M059J (cell line): ENCODE measurements at regions not wholly inside any gene's neighbourhood (a gene's known extent, or its start where the extent isn't known, plus 50 kb on each side); places are given as distances from the start of the nearest gene placed in this dataset.
"Not testable (repeated sequence)": the region's sequence is repeated elsewhere in the genome, so short reads cannot be mapped to it uniquely, and the experiment has no call there.

Experiments used
- DNase-seq: peaks from one replicate; pipeline ENCODE4 v3.0.0-alpha.2; 2012; ENCODE audit warnings: low read depth

DNA sequence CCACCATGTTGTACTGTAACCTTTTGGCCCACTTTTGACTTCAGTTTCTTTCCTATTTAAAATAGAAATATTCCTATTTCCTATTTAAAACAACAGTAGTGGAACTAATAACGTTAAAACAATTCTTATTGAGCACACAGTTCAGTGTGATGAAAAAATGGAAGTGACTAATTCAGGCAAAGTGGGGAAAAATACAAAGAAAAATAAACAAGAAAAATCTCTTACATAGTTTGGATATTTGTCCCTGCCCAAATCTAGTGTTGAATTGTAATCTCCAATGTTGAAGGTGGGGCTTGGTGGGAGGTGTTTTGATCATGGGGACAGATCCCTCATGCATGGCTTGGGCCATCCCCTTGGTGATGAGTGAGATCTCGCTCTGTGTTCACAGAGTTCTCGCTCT is 198.1 kb upstream of the CPHXL start:
- no peak for DNase-seq

DNA sequence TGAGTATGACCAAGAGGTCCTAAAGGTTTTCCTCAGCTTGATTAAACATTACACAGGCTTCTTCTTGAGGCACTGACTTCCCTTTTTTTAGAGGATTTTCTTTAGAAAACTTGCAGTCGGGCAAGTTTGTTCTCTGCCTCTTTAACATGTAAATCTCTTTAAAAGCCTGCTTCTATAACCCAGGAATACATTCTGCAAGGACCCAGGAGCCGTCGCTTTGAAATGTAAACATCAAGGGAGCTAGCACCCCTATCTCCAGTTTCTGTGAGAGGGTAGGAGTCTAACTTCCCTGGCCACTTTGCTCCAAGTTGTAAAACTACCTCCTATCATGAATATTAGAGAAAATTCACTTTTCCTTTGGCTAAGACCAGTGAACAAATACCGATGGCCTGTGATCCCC is 201.5 kb upstream of the CPHXL start:
- DNase-seq = no peak

DNA sequence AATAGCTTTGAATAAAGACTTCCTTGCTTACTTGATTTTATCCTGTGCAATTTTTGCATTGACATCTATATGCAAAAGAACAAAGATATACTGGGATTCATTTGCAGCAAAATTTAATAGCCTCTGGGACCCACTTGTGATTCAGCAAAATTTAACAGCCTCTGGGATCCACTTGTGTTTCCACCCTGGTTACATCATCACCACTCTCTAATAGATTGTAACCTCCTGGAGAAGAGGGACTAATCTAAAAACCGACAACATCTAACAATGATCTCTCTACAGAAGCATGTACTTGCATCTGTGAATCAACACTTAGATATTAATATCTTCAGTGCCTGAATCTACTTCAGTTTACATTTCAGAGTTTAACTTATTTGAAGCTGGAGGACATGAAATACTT is 202.0 kb upstream of the CPHXL start:
- no peak for DNase-seq

DNA sequence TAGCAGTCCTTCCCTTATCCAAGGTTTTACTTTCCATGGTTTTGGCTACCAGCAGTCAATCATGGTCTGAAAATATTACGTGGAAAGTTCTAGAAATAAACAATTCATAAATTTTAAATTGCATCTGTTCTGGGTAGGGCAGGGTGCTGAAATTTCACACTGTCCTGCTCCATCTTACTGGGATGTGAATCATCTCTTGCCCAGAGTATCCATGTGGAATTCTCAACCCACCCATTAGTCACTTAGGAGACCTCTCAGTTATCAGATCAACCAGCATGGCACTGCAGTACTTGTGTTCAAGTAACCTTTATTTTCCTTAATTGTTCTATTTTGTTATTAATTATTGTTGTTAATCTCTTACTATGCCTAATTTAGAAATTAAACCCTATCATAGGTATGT is 202.8 kb upstream of the CPHXL start:
- no peak for DNase-seq

DNA sequence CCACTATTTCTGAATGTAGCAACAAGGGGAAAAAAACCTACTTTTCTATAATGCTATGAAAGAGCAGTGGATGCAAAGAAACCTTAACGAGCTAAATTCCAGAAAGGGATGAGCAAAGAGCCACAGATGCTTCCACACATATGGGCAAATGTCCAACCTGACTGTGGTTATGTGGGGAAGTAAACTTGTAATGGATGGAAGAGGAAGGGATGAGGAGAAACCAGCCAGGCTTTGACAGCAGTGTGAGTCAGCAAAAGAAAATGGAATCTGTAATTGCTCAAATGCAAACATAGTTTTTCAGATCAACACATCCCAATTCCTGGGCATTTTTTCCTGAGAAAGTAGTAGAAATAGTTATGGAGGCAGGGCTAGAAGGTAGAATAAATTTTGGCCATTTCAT is 204.8 kb upstream of the CPHXL start:
- DNase-seq = peak; percentile 13

DNA sequence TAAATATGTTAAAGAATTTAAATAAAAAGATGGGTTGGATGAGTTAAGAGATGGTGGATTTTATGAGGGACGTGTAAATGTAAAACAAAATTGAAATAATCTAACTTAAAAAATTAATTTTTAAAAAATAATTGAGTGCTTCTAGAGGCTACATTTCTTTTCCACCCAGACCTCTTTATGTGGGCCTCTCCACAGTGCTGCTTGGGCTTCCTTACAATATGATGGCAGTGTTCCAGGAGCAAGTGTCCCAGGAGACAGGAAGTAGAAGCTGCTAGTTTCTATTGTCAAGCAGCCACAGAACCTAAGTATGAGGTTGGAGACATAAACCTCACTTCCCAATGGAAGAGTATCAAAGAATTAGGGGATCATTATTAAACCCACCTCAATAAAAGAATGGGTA is 205.7 kb upstream of the CPHXL start:
- no peak for DNase-seq

DNA sequence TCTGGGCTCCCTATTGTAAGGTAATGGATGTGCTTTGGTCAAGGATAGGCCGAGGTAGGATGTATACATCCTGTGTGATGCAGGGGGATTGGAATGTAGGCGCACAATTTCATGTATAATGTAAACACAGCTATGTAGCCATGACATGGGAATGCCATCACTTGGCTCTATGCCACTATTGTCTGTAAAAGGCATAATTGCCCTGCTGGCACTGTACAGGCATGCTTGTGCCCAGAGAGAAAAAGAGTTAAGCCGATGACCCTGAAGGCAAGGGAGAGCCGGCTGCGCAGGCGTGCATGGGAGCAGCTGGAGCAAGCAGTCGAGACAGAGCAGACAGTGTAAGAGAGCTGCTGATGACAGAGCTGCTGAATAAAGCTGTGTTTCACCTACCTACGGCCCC is 212.5 kb upstream of the CPHXL start:
- no peak for DNase-seq

DNA sequence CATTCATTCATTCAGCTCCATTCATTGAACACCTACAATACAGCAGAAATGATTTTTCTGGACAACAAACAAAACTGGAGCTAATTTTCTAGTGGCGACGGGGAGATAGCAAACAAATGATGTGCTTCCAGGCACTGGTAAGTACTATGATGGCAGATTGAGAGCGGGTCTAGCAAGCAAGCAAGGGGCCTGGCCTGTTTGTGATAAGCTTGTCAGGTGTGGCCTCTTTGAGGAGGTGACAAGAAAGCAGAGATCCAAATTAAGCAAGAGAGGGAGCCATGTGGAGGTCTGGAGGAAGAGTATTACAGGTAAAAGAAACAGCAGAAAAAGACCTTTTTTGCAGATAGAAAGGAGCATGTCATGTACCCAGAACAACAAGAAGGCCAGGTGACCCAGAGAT is 216.1 kb upstream of the CPHXL start:
- DNase-seq = no peak

DNA sequence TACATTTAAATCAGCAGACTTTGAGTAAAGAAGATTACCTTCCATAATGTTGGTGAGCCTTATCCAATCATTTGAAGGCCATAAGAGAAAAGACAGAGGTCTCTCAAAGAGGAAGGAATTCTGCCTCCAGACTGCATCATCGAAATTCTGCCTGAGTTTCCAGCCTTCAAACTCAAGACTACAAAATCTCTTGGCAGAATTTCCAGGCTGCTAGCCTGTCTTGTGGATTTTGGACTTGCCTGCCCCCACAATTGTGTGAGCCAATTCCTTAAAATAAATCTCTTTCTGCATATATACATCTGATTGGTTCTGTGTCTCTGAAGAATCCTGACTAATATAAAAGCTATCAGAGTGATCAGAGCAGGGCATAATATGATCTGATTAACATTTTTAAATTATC is 216.6 kb upstream of the CPHXL start:
- DNase-seq = no peak

DNA sequence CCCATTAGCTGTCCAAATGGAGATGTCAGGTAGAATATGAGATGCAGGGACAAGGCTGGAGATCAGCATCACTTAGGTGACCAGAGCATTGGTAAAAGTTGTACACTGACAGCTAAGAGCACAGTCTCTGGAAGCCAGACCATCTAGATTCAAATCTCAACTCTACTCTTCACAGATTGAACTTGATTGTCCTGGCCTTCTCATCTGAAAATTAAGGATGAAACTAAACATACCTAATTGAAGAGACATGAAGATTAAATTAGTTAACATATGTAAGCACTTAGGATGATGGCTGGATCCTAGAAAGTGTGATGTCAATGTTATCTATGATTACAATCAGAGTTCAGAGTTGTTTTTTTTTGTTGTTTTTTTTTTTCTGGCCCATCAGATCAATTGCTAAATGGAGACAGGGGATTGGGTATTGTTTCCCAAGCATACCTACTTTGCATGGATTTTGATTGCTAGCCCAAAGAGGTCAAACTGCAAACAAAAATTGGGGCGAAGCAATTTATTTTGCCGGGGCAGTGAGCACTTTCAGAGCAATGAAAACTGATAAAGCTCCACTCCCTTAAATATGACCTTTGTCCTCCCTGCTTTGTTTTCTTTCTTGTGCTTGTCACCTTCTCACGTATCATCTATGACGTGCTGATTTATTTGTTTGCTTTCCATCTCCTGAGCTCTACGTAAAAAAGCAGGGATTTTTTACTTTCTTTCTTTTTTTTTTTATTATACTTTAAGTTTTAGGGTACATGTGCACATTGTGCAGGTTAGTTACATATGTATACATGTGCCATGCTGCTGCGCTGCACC is 217.6 kb upstream of the CPHXL start:
- no peak for DNase-seq

DNA sequence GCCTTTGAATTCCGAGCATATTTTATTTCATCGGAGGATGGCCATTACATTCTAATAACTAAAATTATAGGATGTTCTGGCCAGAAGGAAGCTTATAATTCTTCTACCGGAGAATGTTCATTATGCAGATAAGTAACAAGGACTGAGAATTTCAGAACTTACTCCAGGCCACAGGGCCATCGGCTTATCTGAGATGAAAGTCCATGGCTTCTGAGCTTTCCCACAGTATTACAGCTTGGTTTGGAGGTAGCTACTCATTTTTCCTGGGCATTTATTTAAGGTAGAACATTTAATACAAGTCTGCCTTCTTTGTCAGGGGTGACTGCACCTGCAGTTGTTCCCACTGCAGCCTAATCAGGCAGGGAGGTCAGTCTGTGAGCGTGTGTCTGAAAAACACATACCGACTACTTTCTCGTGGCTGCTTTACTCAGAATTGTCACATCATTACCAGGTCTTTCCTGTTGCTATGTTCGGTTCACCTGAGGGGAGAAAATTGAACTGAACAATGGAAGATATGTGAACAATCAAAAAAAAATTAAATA is 219.7 kb upstream of the CPHXL start:
- DNase-seq = no peak

DNA sequence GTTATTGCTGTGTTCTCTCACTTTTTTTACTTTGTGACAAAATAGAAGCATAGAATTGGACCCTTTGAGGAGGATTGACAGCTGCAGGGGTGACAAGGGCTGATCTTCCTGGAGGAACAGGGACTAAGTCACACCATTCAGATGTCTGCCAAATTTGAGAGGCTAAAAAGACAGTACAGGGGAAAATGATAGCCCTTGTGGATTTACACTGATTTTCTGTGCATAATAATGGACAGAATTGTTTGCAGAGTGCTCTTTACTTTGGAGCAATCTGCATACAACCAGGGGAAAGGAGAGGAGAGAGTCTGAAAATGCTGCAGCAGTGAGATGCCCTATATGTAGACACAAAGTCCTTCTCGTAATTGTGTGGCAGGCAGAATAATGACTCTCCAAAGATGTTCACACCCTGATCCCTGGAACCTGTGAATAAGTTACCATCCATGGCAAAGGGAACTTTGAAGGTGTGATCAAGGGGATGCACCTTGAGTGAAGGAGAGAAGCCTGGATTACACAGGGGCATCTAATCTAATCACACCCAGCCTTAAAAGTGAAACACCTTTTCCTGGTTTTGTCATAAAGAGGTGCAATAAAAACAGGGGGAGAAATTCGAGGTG is 221.4 kb upstream of the CPHXL start:
- no peak for DNase-seq

DNA sequence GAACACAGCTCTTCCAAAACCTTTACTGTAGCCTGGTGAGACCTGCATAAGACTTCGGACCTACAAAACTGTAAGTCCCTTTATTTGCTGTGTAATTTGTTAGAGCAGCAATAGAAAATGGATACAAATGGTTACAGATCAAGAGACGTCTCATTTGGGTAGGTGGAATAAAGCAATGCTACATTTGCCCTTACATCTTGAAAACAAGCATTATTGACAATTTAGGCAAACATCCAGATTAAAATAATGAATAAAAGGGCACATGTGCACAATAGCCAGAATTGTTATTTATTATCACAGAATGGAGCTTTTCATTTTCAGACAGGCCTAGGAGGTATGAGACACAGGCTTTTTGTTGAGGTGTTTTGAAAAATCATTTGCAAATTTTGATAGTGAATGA is 222.2 kb upstream of the CPHXL start:
- no peak for DNase-seq

DNA sequence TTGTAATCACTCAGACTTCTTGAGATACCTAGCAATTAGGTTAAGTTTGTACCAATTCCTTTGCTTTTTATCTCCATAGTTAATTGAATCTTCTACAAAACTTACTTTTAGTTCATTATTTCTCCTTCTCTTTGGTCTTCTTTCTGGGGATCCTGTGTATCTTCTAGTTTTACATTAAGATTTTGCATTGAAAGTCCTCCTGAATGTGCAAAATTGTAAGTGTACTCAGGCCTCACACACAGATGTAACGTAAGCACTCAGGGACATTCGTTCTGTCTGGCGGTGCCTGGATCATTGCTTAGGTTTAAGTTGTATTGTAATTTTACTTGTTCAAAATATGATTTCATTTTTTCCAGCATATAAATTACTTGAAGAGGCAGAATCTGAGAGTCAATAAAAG is 222.6 kb upstream of the CPHXL start:
- no peak for DNase-seq

DNA sequence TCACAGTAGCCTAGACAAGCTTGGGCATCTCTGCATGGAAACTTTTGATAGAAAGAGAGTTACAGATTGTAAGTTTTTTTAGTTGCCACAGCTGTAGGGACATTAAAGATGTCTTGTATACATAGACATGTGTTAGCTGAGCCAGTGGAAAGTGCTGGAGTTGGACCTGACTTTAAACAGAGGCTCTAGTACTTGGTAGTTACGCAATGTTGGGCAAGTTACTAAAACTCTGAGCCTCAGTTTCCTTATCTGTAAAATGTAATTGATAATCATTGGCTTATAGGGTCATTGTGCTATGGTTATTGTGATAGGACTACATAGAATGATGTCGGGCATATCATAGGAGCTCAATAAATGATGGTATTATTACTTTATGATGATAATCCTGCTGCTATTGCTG is 225.8 kb upstream of the CPHXL start:
- no peak for DNase-seq

DNA sequence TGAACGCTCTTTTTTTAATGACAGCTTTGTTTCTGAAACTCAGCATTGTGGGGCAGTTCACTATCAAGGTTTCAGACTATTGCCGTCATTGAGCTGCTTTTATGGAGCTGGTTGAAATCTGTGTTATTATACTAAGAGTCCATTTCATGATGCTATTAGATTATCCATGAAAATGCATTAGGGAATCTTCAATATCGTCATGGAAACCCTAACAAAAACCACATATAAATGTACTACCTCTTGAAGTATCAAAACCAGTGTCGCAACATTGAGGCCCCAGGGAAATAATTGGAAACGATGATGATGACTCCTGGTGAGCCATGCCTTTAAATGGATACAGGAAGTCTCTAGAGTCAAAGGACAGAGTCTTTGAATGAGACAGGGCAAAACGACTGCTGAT is 231.6 kb upstream of the CPHXL start:
- no peak for DNase-seq

DNA sequence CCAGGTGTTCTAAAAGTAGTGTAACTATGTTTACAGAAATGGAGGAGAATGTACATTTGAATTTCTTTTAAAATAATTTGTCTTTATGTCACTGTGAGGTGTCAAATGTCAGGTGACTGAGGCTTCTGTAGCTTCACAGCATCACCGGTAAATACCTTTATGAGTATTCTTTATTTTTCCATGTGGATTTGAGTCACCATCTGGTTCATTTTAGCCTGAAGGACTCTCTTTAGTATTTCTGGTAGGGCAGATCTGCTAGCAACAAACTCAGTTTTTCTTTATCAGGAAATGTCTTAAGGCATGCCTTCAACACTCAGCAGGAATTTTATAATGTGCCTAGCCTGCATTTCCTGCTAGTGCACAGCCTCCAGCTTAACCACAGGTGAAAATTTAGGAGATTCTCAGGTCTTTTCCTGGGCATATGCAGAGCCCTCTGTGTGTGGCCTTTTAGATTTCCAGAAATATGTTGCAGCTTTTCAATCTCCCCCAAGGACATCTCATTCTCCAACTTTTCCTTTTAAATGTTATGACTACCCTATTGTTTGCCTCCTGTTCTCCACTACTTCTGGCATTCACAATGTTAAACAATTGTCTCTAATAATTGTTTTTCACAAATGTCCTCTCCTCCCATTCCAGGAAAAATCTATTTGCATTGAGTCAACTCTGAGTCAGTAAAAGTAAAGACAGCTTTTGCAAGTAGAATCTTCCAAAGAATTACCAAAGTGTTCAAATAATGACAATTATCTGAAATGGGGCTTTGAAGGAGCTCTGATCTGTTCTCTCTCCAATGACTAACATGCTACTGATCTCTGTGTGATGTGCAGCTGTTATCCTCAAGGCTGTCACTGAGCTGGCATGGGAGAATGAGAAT is 239.4 kb upstream of the CPHXL start:
- no peak for DNase-seq

DNA sequence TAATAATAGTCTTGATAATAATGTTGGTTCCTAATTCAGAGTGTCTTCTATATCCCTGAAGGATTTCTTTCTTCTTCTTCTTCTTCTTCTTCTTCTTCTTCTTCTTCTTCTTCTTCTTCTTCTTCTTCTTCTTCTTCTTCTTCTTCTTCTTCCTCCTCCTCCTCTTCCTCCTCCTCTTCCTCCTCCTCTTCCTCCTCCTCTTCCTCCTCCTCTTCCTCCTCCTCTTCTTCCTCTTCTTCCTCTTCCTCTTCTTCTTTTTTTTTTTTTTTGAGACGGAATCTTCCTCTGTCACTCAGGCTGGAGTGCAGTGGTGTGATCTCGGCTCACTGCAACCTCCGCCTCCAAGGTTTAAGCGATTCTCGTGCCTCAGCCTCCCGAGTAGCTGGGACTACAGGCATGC is 242.8 kb upstream of the CPHXL start:
- DNase-seq = not testable (repeated sequence)

DNA sequence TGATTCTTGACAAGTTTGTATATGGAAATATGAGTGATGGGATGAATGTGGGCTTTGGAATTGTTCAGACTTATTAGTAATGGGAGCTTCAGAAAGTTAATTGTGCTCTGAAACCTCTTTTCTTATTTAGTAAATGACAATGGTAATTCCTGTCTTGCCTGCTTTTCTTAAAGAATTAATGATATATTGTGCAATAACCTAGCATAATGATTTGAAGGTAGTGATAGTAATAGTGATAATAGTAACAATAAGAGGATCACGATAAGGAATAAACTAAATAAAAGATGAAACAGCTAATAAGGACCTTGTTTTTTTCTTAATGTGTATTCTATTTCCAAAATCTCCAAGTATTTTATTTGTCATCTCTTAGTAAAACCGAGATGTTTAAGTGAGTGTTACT is 245.0 kb upstream of the CPHXL start:
- DNase-seq = no peak

DNA sequence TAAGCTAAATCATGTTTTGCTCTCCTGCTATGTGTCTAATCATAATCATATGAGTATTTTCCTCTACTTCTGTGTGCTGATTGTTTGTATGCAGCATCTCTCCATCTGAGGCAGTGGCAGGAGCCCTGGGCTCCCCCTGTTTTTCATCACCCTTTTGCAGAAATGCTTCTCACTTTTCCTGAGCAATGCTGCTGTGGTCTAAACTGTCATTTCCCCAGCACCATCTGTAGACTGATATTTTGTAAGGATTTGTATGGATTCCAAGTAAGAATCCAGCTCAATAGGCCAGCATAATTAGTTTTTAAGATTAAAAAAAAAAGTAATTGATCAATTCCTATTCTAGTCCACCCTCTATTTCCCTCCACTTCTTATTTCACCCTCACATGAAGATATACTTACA is 257.0 kb upstream of the CPHXL start:
- no peak for DNase-seq

DNA sequence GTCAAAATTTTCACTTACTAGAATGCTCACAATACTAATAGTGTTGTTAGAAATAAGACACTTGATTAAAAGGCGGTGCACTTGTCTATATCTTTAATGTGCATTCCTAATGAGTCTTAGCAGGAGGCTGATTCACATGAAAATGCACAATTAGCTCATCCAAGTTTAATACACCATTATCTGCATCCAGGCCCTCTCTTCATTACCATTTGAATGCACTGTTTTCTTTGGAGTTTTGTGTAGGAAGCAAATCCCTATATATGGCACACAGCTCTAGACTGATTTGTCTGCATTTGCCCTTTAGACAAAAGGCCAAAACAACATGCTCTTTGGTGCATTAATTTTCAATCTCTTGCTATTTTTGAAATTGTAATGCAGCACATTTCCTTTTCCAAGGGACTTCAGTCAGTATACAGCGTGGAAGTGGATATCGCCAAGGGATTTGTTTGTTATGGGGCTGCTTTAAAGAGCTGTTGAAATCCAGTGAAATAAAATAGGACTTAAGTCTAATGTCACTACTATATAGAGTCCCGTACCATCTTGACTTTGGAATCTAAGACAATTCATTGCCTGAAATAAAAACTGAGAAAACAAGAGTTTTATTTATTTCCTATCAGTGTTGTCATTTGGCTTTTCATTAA is 257.6 kb upstream of the CPHXL start:
- no peak for DNase-seq

DNA sequence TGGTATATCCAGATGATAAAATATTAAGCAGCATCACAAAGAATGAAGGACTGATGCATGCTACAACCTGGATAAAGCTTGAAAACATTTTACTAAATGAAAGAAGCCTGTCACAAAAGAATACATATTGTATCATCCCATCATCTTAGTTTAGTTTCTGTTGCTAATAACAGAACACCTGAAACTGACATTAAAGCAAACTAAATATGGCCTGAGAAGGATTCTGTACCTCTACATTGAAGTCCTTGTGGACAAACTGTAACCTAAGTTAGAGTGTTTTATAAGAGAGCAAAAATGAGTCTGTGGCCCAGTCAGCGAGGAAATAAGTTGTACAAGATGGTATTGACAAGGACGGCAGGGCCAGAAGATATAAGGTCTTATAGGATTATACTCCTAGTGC is 261.0 kb upstream of the CPHXL start:
- DNase-seq = no peak
